ENCODE measurements at regions not wholly inside any gene's neighbourhood (a gene's known extent, or its start where the extent isn't known, plus 50 kb on each side); places are given as distances from the start of the nearest gene placed in this dataset.
A peak's percentile ranks its signal among the peaks of the same experiment; 100 is the strongest.

DNA sequence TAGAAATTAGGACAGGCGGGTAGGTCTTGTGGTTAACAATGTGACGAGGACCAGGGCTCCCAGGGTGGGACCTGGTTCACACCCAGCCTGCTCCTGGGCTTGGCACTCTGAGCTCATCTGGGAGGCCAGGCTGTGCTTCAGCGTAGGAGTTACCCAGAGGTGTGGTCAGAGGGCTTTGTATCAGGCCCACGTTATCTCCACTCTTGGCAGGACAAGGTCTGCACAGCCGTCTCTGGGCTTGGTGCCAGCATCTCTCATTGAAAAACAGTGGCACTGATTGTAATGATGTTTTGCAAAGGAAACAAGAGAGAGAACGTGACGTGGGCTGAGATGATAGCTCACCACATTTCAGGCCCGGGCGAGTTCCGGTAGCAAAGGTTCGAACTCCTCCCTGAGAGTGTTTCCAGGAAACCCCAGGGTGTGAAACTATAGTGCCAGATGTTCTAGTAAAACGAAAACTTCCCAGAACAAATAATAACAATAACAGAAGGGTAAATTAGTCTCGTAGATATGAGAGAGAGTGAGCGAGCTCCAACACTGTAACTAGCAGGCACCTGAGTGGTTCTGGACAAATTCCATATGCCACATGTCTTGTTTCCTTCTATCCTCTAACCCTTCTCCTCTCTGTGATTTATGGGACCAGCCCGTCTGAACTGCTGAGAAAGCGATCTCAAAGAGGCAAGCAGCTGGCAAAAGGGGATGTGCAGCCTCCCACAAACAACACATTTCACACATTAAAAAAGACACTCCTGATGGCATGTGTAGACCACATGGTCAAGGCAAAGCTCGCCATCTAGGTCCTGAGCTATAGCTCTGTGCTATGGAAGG, 227.3 kb downstream of the KTN1 start:
- DNase-seq (ENCODE audit: low spot score in 2 of 2), result peak; percentile 58 to 84
- Histone ChIP-seq H3K4me1 (no peaks in the 10 kb centered on the region), H3K27ac (peak overlapping the region in 1 of 2 donors; percentile 40), H3K9me3 (no peaks in the 10 kb centered on the region), H3K27me3 (no peaks in the 10 kb centered on the region), H3K4me3 (no peak overlapping the region), H3K36me3 (no peaks in the 10 kb centered on the region)
- intact Hi-C loops (cut with DNase I), result no loop called here
- TF ChIP-seq, protein P1, sequence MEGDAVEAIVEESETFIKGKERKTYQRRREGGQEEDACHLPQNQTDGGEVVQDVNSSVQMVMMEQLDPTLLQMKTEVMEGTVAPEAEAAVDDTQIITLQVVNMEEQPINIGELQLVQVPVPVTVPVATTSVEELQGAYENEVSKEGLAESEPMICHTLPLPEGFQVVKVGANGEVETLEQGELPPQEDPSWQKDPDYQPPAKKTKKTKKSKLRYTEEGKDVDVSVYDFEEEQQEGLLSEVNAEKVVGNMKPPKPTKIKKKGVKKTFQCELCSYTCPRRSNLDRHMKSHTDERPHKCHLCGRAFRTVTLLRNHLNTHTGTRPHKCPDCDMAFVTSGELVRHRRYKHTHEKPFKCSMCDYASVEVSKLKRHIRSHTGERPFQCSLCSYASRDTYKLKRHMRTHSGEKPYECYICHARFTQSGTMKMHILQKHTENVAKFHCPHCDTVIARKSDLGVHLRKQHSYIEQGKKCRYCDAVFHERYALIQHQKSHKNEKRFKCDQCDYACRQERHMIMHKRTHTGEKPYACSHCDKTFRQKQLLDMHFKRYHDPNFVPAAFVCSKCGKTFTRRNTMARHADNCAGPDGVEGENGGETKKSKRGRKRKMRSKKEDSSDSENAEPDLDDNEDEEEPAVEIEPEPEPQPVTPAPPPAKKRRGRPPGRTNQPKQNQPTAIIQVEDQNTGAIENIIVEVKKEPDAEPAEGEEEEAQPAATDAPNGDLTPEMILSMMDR (IDR thresholded peaks at IDR 0.05), result no peak

DNA sequence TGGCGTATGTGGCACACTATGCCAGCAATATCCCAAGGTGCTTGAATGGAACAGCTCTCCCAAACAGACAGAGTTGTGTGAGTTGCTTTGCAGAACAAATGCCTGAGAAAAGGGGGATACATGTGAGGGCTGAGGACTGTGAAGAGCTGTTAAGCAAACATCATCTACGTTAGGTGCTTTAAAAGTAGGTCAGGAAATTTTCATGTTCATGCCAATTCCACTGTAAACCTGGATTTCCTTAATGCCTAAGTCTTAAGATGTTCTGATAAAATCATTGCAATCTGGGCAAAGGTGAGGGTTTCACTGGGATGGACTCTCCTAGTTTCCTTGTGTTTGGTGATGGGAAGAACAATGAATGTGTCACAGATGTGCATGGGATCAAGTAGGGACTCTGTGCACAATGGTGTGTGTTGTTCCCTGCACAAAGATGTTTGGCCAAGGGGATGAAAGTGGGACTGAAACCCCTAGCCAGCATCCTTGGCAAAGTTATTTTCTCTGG, 227.9 kb downstream of the KTN1 start:
- DNase-seq (ENCODE audit: low spot score in 2 of 2), result no peak
- intact Hi-C loops (cut with DNase I), result no loop called here
- TF ChIP-seq, protein P1 (IDR thresholded peaks at IDR 0.05), result no peak
- no peaks in the 10 kb centered on the region for H3K27me3 ChIP-seq
- peak overlapping the region in 1 of 2 donors; percentile 40 for H3K27ac ChIP-seq
- no peaks in the 10 kb centered on the region for H3K4me1 ChIP-seq
- no peaks in the 10 kb centered on the region for H3K9me3 ChIP-seq
- H3K36me3 ChIP-seq, result no peaks in the 10 kb centered on the region
- no peak overlapping the region for H3K4me3 ChIP-seq

DNA sequence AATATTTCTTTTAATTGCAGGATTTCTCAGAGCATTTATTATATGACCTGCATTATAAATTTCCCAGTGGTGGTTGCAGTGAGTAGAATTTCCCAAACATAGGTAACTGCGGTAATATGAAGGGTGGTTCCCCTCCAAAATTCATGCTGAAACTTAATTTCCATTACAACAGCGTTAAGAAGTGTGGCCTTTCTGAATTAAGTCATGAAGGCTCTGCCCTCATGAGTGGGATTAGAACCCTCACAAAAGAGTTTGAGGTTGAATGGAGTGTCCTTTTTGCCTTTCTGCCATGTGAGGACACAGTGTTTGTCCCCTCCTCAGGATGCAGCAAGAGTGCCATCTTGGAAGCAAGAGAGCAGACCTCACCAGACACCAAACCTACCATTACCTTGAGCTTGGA, 233.6 kb downstream of the KTN1 start:
- TF ChIP-seq, protein P1 (IDR thresholded peaks at IDR 0.05), result no peak
- Histone ChIP-seq H3K4me3 (no peak overlapping the region), H3K27me3 (no peaks in the 10 kb centered on the region), H3K9me3 (no peaks in the 10 kb centered on the region), H3K4me1 (no peaks in the 10 kb centered on the region), H3K27ac (no peak overlapping the region), H3K36me3 (no peaks in the 10 kb centered on the region)
- intact Hi-C loops (cut with DNase I), result no loop called here
- no peak for DNase-seq (ENCODE audit: low spot score in 2 of 2)

DNA sequence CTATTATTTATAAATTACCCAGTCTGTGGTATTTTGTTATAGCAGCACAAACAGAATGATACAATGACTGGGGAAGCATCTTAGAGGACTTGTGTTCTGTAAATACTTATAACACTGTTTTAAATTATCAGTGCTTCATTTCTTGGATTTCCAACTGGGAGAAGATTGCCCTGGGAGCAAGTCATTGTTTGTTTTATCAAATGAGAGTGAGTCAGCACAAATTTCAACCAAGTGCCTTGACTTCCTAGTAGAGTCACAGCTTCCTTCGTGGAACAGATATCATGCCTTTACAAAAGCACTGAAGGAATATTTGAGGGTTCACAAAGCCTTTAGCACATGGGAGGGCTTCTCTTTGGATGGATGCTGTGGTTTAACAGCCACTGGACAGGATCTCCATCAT, 234.1 kb downstream of the KTN1 start:
- no peak overlapping the region for H3K4me3 ChIP-seq
- H3K27me3 ChIP-seq, result no peaks in the 10 kb centered on the region
- no peaks in the 10 kb centered on the region for H3K4me1 ChIP-seq
- DNase-seq (ENCODE audit: low spot score in 2 of 2), result no peak
- H3K9me3 ChIP-seq, result no peaks in the 10 kb centered on the region
- H3K27ac ChIP-seq, result no peak overlapping the region
- no peaks in the 10 kb centered on the region for H3K36me3 ChIP-seq
- TF ChIP-seq, protein P1 (IDR thresholded peaks at IDR 0.05), result no peak
- intact Hi-C loops (cut with DNase I), result no loop called here

DNA sequence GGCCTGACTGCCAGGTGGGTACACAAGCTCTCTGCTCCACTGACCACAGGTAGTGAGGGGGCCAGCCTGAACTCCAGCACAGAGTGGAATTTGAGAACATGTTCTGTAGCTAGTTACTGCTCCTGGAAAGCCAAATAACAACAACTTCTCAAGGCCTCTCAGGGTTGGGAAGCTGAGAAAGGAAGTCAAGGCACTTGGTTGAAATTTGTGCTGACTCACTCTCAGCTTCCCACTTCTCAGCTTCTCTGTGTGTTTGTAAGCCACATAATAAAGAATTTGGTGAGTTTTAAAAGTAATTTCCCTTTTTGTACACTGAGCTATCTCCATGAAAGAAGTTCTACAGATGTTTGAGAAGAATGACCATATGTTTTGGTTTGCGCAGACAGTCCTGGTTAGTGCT, 234.9 kb downstream of the KTN1 start:
- Histone ChIP-seq H3K4me1 (no peaks in the 10 kb centered on the region), H3K27me3 (no peaks in the 10 kb centered on the region), H3K27ac (no peak overlapping the region), H3K4me3 (no peak overlapping the region), H3K36me3 (no peaks in the 10 kb centered on the region), H3K9me3 (no peaks in the 10 kb centered on the region)
- intact Hi-C loops (cut with DNase I), result no loop called here
- DNase-seq (ENCODE audit: low spot score in 2 of 2), result no peak
- TF ChIP-seq, protein P1 (IDR thresholded peaks at IDR 0.05), result no peak

Data from ascending aorta (tissue), 2 donors.